ENCODE measurements at regions not wholly inside any gene's neighbourhood (a gene's known extent, or its start where the extent isn't known, plus 50 kb on each side); places are given as distances from the start of the nearest gene placed in this dataset.

GRCh38 chr5:164941132-164941531 is 1435.7 kb downstream of the MAT2B start:
- no peak for FAIRE-seq
- no peak for DNase-seq (ENCODE audit: extremely low spot score, insufficient read length, low read depth)

GRCh38 chr5:164950927-164951326 is 1445.5 kb downstream of the MAT2B start:
- DNase-seq (ENCODE audit: extremely low spot score, insufficient read length, low read depth), result no peak
- FAIRE-seq, result no peak

GRCh38 chr5:164951570-164951969 is 1446.2 kb downstream of the MAT2B start:
- DNase-seq (ENCODE audit: extremely low spot score, insufficient read length, low read depth) (no peak), FAIRE-seq (no peak)

- DNase-seq (ENCODE audit: extremely low spot score, insufficient read length, low read depth), result no peak
Measured at GRCh38 chr5:164958688-164959087, 1453.3 kb downstream of the MAT2B start.

GRCh38 chr5:164959761-164960160 is 1454.3 kb downstream of the MAT2B start:
- DNase-seq (ENCODE audit: extremely low spot score, insufficient read length, low read depth) (no peak), FAIRE-seq (no peak)

More at GRCh38 chr5:164958688-164959087, 1453.3 kb downstream of the MAT2B start:
- FAIRE-seq, result no peak

GRCh38 chr5:164962329-164962961 is 1457.0 kb downstream of the MAT2B start:
- no peak for DNase-seq (ENCODE audit: extremely low spot score, insufficient read length, low read depth)
- FAIRE-seq, result no peak

- no peak for FAIRE-seq
- no peak for DNase-seq (ENCODE audit: extremely low spot score, insufficient read length, low read depth)
Measured at GRCh38 chr5:164966611-164967010, 1461.2 kb downstream of the MAT2B start.

GRCh38 chr5:164967354-164967753 is 1461.9 kb downstream of the MAT2B start:
- DNase-seq (ENCODE audit: extremely low spot score, insufficient read length, low read depth) (no peak), FAIRE-seq (no peak)

GRCh38 chr5:164972973-164973372 is 1467.6 kb downstream of the MAT2B start:
- DNase-seq (ENCODE audit: extremely low spot score, insufficient read length, low read depth), result no peak
- no peak for FAIRE-seq

- FAIRE-seq, result no peak
Measured at GRCh38 chr5:164975986-164976385, 1470.6 kb downstream of the MAT2B start.

GRCh38 chr5:164980480-164980879 is 1475.1 kb downstream of the MAT2B start:
- DNase-seq (ENCODE audit: extremely low spot score, insufficient read length, low read depth) (no peak), FAIRE-seq (no peak)

More at GRCh38 chr5:164975986-164976385, 1470.6 kb downstream of the MAT2B start:
- DNase-seq (ENCODE audit: extremely low spot score, insufficient read length, low read depth), result no peak

- no peak for FAIRE-seq
Measured at GRCh38 chr5:164998142-164998541, 1492.7 kb downstream of the MAT2B start.

GRCh38 chr5:164998590-164998989 is 1493.2 kb downstream of the MAT2B start:
- DNase-seq (ENCODE audit: extremely low spot score, insufficient read length, low read depth) (no peak), FAIRE-seq (no peak)

More at GRCh38 chr5:164998142-164998541, 1492.7 kb downstream of the MAT2B start:
- DNase-seq (ENCODE audit: extremely low spot score, insufficient read length, low read depth), result no peak

- FAIRE-seq, result no peak
- DNase-seq (ENCODE audit: extremely low spot score, insufficient read length, low read depth), result no peak
Measured at GRCh38 chr5:165000479-165001190, 1495.2 kb downstream of the MAT2B start.

GRCh38 chr5:165003283-165003682 is 1497.9 kb downstream of the MAT2B start:
- DNase-seq (ENCODE audit: extremely low spot score, insufficient read length, low read depth) (no peak), FAIRE-seq (no peak)

GRCh38 chr5:165004175-165004574 is 1498.8 kb downstream of the MAT2B start:
- FAIRE-seq (no peak), DNase-seq (ENCODE audit: extremely low spot score, insufficient read length, low read depth) (no peak)

- DNase-seq (ENCODE audit: extremely low spot score, insufficient read length, low read depth) (no peak), FAIRE-seq (no peak)
Measured at GRCh38 chr5:165014439-165014838, 1509.0 kb downstream of the MAT2B start.

- DNase-seq (ENCODE audit: extremely low spot score, insufficient read length, low read depth) (no peak), FAIRE-seq (no peak)
Measured at GRCh38 chr5:165015126-165015525, 1509.7 kb downstream of the MAT2B start.

GRCh38 chr5:165015547-165015946 is 1510.1 kb downstream of the MAT2B start:
- no peak for FAIRE-seq
- no peak for DNase-seq (ENCODE audit: extremely low spot score, insufficient read length, low read depth)

- FAIRE-seq (no peak), DNase-seq (ENCODE audit: extremely low spot score, insufficient read length, low read depth) (no peak)
Measured at GRCh38 chr5:165026971-165027370, 1521.6 kb downstream of the MAT2B start.

- DNase-seq (ENCODE audit: extremely low spot score, insufficient read length, low read depth) (no peak), FAIRE-seq (no peak)
Measured at GRCh38 chr5:165028356-165028755, 1522.9 kb downstream of the MAT2B start.

Measured in GM18507 (cell line).